ENCODE measurements at regions not wholly inside any gene's neighbourhood (a gene's known extent, or its start where the extent isn't known, plus 50 kb on each side); places are given as distances from the start of the nearest gene placed in this dataset.

DNA sequence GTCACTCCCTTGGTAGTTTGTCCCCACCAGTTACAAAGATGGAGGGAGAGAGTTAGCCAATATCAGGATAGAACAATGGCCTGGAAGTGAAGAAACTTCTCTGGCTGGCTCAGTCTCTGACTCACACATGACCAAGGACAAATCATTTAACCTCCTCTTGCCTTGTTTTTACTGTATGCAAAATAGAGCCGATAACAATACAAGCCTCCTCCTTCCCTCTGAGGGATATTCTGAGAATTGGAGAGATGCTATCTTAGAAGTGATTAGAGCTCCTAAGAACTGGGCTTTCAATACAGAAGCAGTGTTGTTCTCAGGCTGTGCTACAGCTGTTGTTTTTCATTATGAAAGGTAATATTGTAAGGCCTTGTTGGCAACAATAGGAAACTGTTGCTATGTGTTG lies 87.7 kb upstream of the EGR2 start:
- Mint-ChIP-seq H3K4me3 (ENCODE audit: unreplicated experiment) (no peak overlapping the region), H3K4me1 (ENCODE audit: low read depth) (peaks cover 10% of the 10 kb centered on the region), H3K27me3 (ENCODE audit: low read depth) (peaks cover 9% of the 10 kb centered on the region), H3K36me3 (ENCODE audit: low read depth) (no peaks in the 10 kb centered on the region), H3K27ac (ENCODE audit: unreplicated experiment) (no peak overlapping the region), H3K9me3 (ENCODE audit: low read depth) (peaks cover 7% of the 10 kb centered on the region)
- TF ChIP-seq, protein P1, sequence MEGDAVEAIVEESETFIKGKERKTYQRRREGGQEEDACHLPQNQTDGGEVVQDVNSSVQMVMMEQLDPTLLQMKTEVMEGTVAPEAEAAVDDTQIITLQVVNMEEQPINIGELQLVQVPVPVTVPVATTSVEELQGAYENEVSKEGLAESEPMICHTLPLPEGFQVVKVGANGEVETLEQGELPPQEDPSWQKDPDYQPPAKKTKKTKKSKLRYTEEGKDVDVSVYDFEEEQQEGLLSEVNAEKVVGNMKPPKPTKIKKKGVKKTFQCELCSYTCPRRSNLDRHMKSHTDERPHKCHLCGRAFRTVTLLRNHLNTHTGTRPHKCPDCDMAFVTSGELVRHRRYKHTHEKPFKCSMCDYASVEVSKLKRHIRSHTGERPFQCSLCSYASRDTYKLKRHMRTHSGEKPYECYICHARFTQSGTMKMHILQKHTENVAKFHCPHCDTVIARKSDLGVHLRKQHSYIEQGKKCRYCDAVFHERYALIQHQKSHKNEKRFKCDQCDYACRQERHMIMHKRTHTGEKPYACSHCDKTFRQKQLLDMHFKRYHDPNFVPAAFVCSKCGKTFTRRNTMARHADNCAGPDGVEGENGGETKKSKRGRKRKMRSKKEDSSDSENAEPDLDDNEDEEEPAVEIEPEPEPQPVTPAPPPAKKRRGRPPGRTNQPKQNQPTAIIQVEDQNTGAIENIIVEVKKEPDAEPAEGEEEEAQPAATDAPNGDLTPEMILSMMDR (IDR thresholded peaks at IDR 0.05): no peak
- no peak for DNase-seq (ENCODE audit: low spot score)

DNA sequence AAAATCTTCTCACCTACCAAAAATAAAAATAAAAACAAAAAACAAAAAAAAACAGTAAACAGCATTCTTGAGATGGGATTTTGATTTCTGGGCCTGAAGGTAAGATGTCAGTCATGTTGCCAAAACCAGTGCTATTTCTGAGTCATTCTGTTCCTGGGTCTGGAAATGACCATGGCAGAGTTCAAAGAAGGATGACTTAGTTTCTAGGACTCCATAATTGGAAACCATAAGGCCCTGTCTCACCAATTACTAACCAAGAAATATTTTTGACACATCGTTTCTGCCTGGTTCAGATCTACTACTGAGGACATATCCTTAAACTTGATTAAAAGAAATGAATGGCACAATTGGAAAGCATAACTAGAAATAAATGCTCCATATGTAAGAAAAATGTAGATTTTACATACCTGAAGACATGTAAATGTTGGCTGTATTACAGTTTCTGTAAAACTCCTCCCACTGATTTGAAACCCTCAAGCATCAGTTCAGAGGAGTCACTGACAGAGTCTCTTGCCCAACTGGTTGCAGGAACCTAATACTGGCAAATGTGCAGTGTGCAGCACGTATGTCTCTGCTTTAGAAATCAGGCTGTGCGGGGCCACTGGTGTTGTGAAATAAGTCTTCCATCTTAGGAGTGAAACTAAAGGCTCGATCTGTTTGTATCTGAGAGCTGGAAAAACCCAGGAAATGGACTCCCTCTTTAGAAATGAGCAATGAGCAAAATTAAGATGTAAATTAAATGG lies 84.8 kb upstream of the EGR2 start:
- no peak overlapping the region for H3K4me3 Mint-ChIP-seq (ENCODE audit: unreplicated experiment)
- peaks cover 10% of the 10 kb centered on the region for H3K4me1 Mint-ChIP-seq (ENCODE audit: low read depth)
- peaks cover 7% of the 10 kb centered on the region for H3K9me3 Mint-ChIP-seq (ENCODE audit: low read depth)
- no peak overlapping the region for H3K27ac Mint-ChIP-seq (ENCODE audit: unreplicated experiment)
- no peaks in the 10 kb centered on the region for H3K36me3 Mint-ChIP-seq (ENCODE audit: low read depth)
- no peak for DNase-seq (ENCODE audit: low spot score)
- TF ChIP-seq, protein P1 (IDR thresholded peaks at IDR 0.05): no peak
- H3K27me3 Mint-ChIP-seq (ENCODE audit: low read depth): peaks cover 10% of the 10 kb centered on the region

DNA sequence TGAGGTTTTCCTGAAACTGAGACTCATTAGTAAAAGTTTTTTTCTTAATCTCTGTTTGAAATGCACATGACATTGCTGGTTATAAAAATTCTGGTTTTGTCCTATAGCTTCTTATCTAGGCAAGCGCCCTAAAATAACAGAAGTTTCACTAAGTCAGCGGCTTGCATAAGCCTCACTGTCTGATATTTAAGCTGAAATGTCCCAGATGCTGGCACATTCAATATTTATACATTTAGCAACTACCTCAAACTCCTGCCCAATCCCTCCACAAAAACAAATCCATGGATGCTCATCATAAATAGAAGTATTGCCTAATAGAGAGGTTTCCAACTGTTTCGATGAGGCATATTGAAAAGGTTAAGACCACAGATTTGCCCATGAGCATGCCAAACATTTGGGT lies 83.1 kb upstream of the EGR2 start:
- peaks cover 10% of the 10 kb centered on the region for H3K4me1 Mint-ChIP-seq (ENCODE audit: low read depth)
- peaks cover 7% of the 10 kb centered on the region for H3K9me3 Mint-ChIP-seq (ENCODE audit: low read depth)
- no peaks in the 10 kb centered on the region for H3K36me3 Mint-ChIP-seq (ENCODE audit: low read depth)
- no peak overlapping the region for H3K27ac Mint-ChIP-seq (ENCODE audit: unreplicated experiment)
- H3K27me3 Mint-ChIP-seq (ENCODE audit: low read depth): peaks cover 2% of the 10 kb centered on the region
- H3K4me3 Mint-ChIP-seq (ENCODE audit: unreplicated experiment): no peak overlapping the region
- no peak for DNase-seq (ENCODE audit: low spot score)
- TF ChIP-seq, protein P1 (IDR thresholded peaks at IDR 0.05): no peak

DNA sequence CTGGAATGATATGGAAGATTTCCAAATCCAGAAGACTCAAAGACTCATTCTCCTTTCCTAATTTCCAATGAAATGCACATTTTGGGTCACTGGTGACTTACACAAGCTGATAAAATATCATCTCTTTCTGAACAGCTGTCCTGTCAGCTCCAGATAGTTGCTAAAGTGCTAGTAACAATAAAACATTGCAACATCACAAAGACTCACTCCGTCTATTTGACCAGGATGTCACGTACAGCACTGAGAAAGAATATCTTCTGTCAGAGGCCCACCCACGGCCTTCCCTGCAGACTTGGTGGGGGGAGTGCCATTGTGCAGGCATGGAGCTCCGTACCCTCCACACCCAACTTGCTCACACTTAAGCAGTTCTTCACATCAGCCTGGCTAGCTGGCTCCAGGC lies 78.9 kb upstream of the EGR2 start:
- Mint-ChIP-seq H3K9me3 (ENCODE audit: low read depth) (no peaks in the 10 kb centered on the region), H3K27me3 (ENCODE audit: low read depth) (peaks cover 13% of the 10 kb centered on the region), H3K36me3 (ENCODE audit: low read depth) (no peaks in the 10 kb centered on the region), H3K27ac (ENCODE audit: unreplicated experiment) (no peak overlapping the region), H3K4me3 (ENCODE audit: unreplicated experiment) (no peak overlapping the region), H3K4me1 (ENCODE audit: low read depth) (peaks cover 10% of the 10 kb centered on the region)
- TF ChIP-seq, protein P1 (IDR thresholded peaks at IDR 0.05): no peak
- no peak for DNase-seq (ENCODE audit: low spot score)

DNA sequence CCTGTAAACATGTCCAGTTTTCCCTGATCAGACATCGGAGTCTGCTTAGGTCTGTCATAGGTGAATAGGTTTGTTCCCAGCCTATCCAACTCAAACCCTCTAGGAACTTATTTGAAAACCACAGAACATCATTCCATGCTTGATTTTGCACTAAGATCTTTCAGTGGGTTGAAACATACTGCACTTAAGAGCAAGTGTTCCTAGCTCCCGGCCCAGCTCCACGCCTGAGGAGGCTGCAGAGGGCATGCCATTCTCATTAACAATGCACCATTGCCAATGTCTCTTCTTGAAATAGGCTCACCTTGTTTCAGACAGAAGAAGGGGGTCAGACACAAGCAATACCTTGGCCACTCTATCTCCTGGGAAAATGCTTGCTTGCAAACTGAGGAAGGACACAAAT lies 78.0 kb upstream of the EGR2 start:
- TF ChIP-seq, protein P1 (IDR thresholded peaks at IDR 0.05): no peak
- Mint-ChIP-seq H3K4me1 (ENCODE audit: low read depth) (peaks cover 1% of the 10 kb centered on the region), H3K36me3 (ENCODE audit: low read depth) (no peaks in the 10 kb centered on the region), H3K4me3 (ENCODE audit: unreplicated experiment) (no peak overlapping the region), H3K27me3 (ENCODE audit: low read depth) (peaks cover 15% of the 10 kb centered on the region), H3K9me3 (ENCODE audit: low read depth) (no peaks in the 10 kb centered on the region), H3K27ac (ENCODE audit: unreplicated experiment) (no peak overlapping the region)
- no peak for DNase-seq (ENCODE audit: low spot score)

Measured in chondrocyte (in vitro differentiated cells).